ENCODE measurements at regions not wholly inside any gene's neighbourhood (a gene's known extent, or its start where the extent isn't known, plus 50 kb on each side); places are given as distances from the start of the nearest gene placed in this dataset.
A peak's percentile ranks its signal among the peaks of the same experiment; 100 is the strongest.

- no peak for TF ChIP-seq CTCF (conservative IDR thresholded peaks at IDR 0.05; ENCODE audit: control insufficient read depth, insufficient read depth, low read depth, low read length)
- no peak for DNase-seq (ENCODE audit: low read depth)
- no peak overlapping the region for H3K4me3 ChIP-seq (ENCODE audit: control insufficient read depth, low read depth, low read length)
Measured at GRCh38 chr13:48910686-48911085, 65.0 kb upstream of the FNDC3A start.

- no peak for DNase-seq (ENCODE audit: low read depth)
- no peak for TF ChIP-seq CTCF (conservative IDR thresholded peaks at IDR 0.05; ENCODE audit: control insufficient read depth, insufficient read depth, low read depth, low read length)
- H3K4me3 ChIP-seq (ENCODE audit: control insufficient read depth, low read depth, low read length) = no peak overlapping the region
Measured at GRCh38 chr13:48919751-48920150, 56.0 kb upstream of the FNDC3A start.

- no peak for TF ChIP-seq CTCF (conservative IDR thresholded peaks at IDR 0.05; ENCODE audit: control insufficient read depth, insufficient read depth, low read depth, low read length)
- H3K4me3 ChIP-seq (ENCODE audit: control insufficient read depth, low read depth, low read length) = no peak overlapping the region
- no peak for DNase-seq (ENCODE audit: low read depth)
Measured at GRCh38 chr13:48920730-48921129, 55.0 kb upstream of the FNDC3A start.

GRCh38 chr13:48923376-48923775 lies 52.3 kb upstream of the FNDC3A start:
- peak; percentile 43 for DNase-seq (ENCODE audit: low read depth)
- no peak overlapping the region for H3K4me3 ChIP-seq (ENCODE audit: control insufficient read depth, low read depth, low read length)
- no peak for TF ChIP-seq CTCF (conservative IDR thresholded peaks at IDR 0.05; ENCODE audit: control insufficient read depth, insufficient read depth, low read depth, low read length)

- no peak for DNase-seq (ENCODE audit: low read depth)
- no peak overlapping the region for H3K4me3 ChIP-seq (ENCODE audit: control insufficient read depth, low read depth, low read length)
- no peak for TF ChIP-seq CTCF (conservative IDR thresholded peaks at IDR 0.05; ENCODE audit: control insufficient read depth, insufficient read depth, low read depth, low read length)
Measured at GRCh38 chr13:48925001-48925400, 50.7 kb upstream of the FNDC3A start.

Measured in fibroblast of mammary gland (primary cell).